ENCODE measurements at regions not wholly inside any gene's neighbourhood (a gene's known extent, or its start where the extent isn't known, plus 50 kb on each side); places are given as distances from the start of the nearest gene placed in this dataset.
"Not testable (repeated sequence)": the region's sequence is repeated elsewhere in the genome, so short reads cannot be mapped to it uniquely, and the experiment has no call there.

DNA sequence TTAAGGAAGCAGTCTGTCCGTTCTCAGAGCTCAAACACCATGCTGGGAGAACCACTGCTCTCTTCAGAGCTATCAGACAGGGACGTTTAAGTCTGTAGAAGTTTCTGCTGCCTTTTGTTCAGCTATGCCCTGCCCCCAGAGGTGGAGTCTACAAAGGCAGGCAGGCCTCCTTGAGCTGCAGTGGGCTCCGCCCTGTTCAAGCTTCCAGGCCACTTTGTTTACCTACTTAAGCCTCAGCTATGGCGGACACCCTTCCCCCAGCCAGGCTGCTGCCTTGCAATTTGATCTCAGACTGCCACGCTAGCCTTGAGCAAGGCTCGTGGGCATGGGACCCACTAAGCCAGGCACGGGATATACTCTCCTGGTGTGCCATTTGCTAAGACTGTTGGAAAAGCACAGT, 180.7 kb upstream of the TMEM196 start:
- DNase-seq: not testable (repeated sequence)

DNA sequence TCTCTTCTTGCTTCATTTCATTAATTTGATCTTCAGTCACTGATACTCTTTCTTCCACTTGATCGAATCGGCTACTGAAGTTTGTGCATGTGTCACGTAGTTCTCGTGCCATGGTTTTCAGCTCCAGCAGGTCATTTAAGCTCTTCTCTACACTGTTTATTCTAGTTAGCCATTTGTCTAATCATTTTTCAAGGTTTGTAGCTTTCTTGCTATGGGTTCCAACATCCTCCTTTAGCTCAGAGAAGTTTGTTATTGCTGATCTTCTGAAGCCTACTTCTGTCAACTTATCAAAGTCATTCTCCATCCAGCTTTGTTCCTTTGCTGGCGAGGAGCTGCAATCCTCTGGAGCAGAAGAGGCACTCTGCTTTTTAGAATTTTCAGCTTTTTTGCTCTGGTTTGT, 180.0 kb upstream of the TMEM196 start:
- DNase-seq: not testable (repeated sequence)

DNA sequence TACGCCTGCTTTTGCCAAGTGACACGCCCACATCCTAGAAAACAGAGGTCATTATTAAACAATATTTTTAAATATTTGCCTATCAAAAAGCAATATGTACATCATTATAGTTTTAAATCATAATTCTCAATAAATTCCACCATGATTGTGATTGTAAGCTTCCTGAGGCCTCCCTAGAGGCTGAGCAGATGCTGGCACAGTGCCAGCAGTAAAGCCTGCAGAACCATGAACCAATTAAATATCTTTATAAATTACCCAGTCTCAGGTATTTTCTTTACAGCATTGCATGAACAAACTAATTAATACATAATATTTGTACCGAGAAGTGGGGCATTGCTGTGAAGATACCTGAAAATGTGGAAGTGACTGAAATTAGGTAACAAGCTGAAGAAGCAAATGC, 174.7 kb upstream of the TMEM196 start:
- no peak for DNase-seq

GRCh38 chr7:19944363-19945120, 171.1 kb upstream of the TMEM196 start:
- no peak for DNase-seq

DNA sequence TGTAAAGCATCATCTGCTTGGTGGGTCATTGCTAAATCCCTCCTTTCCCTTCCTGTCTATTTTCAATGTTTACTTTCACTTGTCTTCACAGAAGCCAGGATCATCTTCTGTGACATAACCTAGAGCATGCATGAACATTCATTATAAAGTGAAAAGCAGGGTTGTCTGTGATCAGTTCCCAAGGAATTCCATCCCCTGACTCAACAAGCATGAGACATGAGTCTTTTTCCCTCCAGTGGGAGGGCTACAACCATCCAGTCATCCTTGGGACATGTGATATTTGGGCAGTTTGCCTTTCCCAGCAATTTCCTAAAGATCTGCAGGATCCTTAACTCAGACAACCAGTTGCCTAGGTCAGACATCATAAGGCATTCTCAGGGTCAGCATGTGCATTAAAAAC, 166.3 kb upstream of the TMEM196 start:
- no peak for DNase-seq

- DNase-seq: no peak
These were observed 159.3 kb upstream of the TMEM196 start for GRCh38 chr7:19932549-19933249.

- DNase-seq: no peak
These were observed 157.4 kb upstream of the TMEM196 start for GRCh38 chr7:19930851-19931250.

DNA sequence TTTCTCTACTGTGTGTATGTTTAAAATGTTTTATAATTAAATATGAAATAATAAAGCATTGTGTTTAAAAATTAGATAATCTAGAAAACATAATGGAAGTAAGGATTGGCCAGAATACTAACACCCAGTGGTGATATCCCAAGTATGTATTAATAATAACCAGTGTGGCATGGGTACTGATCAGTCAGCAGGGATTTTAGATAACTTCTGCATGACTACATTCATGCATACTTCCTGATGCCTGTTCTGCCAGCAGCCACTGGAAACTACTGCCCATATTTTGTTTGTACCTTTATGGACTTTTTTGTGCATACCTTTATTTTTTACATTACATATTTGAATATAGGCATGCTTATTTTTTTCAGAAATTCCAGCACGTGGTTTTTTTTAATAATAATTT, 156.6 kb upstream of the TMEM196 start:
- DNase-seq: no peak

- no peak for DNase-seq
These were observed 154.8 kb upstream of the TMEM196 start for GRCh38 chr7:19928247-19928646.

DNA sequence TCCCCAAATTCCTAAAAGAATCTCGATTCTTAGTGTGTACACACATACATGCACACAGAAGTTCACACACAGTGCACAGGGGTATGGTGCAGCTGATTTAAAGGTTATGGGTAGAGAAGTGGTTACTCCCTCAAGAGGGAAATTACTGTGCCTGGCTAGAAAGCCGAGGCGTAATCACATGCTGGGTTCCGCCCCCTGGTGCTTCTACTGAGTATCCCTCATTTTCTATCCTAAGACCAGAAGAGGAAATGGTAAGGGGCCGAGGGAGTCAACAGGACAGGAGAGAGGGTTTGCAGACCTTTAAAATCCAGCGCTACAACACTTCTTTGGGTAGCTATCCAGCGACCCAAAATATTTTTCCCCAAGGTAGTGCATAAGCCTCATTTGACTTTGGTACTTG, 147.3 kb upstream of the TMEM196 start:
- DNase-seq: no peak

DNA sequence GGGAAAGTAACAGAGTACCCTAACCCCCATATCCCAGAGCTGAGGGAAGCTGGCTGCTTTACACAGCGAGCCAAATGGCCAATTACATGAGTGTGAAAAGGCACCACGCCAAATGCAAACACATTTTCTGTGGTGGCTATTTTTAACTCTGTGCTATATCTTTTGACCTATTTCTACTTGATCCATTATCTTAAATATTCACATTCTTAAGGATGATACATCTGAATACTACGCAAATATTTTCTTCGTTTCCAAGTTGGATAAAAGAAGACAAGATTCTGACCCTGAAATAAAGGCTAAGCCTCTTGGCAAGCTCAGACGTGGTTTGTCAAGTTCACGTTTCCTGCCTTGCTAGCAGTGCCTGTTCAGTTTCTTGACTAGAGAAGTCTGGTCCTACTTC, 146.7 kb upstream of the TMEM196 start:
- DNase-seq: no peak

DNA sequence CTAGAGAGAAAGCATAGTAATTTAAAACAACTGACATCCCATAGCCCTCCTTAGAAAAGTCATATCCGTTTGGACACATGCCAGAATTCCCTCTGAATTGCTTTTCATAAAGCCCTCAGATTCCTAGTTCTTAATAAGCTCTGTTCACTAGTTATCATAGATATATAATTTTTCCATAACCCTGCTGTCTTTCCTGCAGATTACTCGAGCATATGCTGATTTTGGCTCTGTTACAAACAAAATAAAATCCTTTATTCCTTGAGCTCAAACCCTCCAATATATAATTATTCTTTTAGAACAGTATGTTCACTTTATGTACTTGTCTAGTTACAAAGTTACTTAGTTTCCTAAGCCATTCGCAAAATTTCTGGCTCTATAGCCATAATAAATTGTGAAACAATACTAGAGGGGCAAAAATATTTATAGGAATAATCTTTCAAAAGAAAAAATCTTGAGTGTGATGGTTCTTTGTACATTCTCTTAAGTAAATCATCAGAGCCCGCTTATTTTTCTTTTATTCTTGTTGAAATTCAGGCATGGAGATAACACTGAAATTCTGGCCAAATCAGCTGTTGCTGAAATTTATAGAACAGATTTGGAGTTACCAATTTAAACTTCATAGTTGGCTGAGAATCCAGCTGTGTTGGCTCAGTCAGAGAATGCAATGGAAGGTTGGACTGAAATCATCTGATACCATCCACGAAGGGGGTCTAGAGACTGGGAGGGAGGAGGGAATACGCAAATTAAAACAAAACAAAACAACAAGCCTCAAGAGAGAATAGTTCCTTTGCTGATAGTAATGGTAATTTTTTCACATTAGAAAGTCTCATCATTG, 146.1 kb upstream of the TMEM196 start:
- DNase-seq: no peak

DNA sequence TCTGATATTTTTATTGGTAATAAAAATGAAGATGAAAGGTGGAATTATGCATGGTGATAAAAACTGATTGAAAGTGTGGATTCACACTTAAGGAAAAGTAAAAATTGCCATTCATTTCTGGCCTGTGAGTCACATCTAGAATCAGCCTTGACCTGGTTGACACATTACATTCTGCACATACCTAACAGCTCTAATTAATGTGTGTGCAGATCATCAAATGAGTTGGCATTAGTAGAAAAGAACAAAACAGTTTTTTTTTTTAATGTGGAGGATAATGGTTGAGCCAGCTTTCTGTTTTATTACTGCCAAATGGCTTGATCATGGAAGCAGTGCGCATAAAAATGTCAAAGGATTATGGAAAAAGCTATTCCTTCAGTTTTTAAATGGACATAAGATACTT, 142.6 kb upstream of the TMEM196 start:
- no peak for DNase-seq

DNA sequence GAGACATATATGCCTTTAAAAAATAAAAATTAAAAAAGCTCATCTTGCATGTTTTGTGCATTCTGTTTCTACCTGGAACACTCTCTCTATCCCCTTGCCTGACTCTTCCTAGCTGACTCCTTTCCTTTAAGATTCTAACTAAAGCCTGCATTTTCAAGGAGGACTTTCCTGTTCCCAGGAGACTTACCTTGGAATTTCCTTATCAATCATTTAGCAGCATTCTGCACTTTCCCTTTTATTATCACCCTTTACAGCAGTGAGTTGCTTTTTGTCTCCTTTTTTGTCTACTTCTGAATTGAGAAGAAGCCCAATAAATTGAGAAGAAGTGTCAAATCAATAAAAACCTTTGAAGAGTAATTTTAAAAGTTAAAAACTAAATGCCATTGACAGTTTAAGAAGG, 142.2 kb upstream of the TMEM196 start:
- no peak for DNase-seq

GRCh38 chr7:19914866-19915265, 141.4 kb upstream of the TMEM196 start:
- DNase-seq: no peak

- no peak for DNase-seq
These were observed 126.7 kb upstream of the TMEM196 start for GRCh38 chr7:19900118-19900517.

DNA sequence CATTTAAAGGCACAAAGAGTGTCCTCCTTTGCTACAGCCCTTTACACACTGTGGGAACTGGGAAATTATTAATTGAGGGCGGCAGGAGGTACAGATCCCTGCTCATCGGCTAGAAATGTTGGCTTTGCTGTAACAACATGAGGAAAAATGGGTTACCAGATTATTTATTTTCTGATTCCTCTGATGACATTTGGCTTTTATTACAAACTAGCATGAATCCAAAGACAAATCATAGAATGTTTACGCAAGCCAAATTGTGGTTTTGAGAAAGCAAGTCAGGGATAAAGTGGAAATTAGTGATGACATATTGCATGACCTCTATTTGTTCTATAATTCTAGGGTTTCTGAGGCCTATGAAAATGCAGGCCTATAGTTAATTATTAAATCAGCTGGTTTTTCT, 126.1 kb upstream of the TMEM196 start:
- DNase-seq: no peak

DNA sequence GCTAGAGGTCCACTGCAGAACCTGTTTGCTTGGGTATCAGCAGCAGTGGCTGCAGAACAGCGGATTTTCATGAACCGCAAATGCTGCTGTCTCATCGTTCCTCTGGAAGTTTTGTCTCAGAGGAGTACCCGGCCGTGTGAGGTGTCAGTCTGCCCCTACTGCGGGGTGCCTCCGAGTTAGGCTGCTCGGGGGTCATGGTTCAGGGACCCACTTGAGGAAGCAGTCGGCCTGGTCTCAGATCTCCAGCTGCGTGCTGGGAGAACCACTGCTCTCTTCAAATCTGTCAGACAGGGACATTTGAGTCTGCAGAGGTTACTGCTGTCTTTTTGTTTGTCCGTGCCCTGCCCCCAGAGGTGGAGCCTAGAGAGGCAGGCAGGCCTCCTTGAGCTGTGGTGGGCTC, 109.5 kb upstream of the TMEM196 start:
- DNase-seq: not testable (repeated sequence)

- DNase-seq: no peak
These were observed 98.7 kb upstream of the TMEM196 start for GRCh38 chr7:19872094-19872493.

DNA sequence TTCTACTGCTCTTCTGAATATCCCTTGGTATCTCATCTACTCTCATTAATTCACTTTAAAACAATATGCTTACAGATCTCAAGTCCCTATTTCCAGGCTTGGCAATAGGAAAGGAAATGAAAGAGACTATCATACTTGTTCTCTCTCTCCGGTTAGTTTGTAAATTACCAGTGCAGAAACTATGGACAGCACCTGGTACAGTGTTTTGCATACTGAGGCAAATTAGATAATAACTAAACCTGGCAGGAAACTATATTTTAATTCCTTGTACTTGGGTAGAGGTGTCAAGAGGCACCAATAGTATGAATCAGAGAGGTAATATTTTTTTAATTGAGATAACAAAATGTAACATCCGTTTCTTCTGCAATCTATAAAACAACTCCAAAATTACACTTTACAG, 97.7 kb upstream of the TMEM196 start:
- DNase-seq: no peak

GRCh38 chr7:19869979-19870378, 96.6 kb upstream of the TMEM196 start:
- no peak for DNase-seq

DNA sequence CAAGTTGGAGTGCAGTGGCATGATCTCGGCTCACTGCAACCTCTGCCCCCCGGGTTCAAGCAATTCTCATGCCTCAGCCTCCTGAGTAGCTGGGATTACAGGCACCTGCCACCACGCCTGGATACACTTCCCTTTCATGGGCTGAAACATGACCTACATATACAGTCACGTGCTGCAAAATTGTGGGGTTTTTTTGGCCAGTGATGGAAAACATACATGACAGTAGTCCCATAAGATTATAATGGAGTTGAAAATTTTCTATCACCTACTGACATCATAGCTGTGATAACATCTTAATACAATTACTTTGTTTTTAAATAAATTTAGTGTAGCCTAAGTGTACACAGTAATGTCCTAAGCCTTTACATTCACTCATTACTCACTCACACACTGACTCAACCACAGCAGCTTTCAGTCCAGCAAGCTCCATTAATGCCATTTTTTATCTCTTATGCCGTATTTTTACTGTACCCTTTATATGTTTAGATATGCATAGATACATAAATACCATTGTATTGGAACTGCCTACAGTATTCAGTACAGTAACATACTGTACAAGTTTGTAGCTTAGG, 79.9 kb upstream of the TMEM196 start:
- no peak for DNase-seq

- no peak for DNase-seq
These were observed 78.8 kb upstream of the TMEM196 start for GRCh38 chr7:19852192-19852591.
